NCI-H2081 treated with DMSO at 0.1 percent for 48 hours (cell line): ENCODE measurements at regions not wholly inside any gene's neighbourhood (a gene's known extent, or its start where the extent isn't known, plus 50 kb on each side); places are given as distances from the start of the nearest gene placed in this dataset.

ENCODE experiments used
- DNase-seq: peaks from one replicate; lab custom pipeline; 2025; lab: John Stamatoyannopoulos, UW

DNA sequence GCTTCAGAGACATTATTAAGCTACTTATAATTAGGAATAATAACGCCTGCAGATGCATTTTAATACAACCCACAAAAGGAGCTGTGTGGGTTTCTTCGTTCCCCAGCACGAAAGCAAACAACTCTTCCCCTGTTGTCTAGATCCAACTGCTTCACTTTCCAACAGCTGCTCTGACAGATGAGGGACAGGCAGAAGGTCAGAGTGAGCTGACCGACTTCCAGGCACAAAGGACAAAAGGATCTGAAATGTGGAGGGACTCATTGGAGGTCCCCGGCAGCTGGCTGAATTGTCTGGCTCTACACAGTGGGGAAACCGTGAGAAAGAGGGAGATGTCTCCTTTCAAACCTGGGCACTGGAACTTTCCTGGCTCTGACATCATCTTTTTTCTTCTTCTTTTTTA lies 79.1 kb upstream of the ALDH1B1 start:
- DNase-seq, result no peak

DNA sequence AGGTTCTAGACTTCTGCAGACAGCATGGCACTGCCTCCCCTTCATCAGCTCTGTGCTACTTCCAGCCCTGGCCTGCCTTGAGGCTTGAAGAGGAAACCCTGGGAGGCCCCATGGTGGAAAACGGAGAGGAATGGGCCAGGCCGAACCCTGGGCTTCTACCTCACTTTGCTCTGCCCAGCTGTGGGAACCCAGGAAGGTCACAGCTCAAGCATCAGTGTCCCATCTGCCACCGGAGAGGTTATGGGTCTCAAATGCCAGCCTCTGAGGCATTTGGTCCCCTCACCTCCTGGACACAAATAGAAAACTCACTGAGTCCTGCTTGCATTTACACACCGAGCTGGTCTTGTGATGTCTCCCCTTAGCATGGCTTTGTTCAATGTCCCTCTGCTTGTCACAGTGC lies 80.1 kb upstream of the ALDH1B1 start:
- no peak for DNase-seq

DNA sequence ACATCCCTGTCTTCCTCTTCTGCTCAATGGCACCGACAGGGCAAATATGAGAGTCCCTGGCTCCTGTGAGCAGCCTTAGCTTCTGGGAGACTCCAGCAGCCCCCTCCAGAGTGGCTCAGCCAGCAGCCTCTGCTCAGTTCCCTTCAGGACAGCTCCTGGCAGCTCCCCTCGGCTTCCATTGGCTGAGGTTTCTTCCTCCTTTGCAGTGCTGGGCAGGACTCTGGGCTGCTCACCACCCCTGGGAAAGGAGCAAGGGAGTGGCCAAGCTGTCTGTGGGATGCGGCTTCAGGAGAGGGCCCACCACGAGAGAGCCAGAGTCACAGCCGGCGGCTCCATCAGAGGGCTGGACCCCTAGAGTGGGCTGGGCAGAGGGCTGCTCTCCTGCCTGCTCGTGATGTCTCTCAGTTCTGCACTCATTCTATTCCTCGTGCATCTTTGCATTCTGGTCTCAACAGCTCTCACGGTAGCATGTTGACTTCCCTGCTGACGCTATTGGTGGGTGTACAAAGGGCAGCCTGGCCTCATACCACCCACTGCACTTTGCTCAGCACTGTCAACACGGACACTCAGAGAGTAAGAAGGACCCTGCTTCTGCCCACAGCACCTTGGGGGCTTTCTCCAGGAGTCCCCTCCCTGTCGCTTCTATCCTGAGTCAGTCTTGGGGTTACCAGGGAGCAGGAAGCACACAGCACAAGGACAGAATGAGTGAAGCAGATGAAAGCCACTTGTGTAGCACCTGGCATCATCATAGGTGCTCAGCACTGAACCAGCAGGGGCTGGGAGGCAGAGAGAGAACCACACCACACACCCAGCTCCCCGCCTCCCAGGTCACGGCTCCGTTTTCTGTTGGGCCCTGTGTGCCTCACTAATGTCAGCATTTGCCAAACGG lies 80.9 kb upstream of the ALDH1B1 start:
- DNase-seq, result no peak

DNA sequence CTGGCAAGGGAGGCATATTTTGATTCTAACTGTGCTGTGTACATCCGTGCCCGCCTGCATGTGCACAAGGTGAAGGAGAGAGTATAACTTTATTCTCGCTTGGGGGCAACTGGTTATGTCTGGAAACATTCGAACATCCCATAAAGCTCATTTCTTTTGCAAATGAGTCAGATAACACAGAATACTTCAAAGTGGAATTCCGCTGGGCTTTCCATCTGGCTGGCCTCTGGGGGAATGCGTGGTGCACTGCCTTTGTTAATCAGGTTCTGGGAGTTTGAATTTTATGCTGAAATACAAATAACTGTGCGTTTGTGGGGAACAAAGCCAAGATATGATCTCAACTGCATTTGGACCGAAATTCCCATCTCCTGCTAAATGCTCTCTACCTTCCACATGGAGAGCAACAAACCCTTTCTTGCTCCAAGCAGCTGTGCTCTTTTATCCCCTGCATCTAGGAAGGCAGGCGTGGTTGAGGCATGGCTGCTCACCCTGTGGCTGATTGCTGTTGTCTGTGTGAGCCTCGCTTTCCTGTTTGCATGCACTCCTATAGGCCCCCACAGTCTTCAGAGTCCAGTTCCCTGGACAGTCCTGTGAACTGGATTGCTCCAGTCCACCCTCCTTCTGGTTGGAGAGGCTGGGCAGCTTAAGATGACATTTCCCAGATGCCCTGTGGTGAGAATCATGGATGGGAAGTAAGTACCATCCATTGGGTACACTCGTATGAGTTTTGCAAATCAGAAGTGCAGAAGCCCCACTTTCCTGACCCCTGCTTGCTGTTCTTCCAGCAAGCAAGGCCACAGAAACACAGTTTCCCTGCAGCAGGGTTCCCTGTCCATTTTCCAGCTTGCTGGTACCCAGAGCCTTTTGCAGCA lies 82.9 kb upstream of the ALDH1B1 start:
- DNase-seq, result no peak

DNA sequence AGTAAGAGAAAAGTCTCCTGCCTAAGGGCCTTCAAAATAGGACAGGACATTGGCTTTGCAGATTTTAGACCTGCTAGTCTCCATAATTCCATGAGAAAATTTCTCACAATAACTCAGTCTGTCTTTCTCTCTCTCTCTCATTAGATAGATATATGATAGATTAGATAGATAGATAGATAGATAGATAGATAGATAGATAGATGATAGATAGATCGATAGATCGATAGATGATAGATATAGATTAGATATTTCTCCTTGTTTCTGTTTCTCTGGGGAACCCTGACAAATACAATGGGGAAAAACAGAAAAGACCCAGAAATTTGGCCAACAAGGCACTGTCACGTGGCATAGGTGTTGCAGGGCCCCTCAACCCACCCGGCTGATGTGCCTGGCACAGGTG lies 84.4 kb upstream of the ALDH1B1 start:
- no peak for DNase-seq

DNA sequence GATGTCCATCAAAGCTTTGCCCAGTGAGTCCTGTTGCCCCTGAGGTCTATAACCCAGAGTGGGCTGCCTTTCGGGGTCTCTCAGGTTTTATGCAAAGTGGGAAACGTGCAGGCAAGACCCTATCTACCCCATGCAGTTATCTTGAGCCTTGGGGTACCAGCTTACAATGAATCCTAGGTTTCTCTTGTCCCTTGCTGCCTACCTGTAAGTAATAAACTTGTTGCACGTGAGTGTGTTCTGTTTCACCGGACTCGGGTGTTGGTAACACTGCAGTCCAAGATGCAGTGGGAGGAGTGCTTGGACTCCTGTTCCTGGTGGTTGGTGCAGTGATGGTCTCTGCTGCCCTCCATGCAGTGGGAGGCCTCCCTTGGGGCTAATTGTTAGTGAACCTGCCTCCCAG lies 85.6 kb upstream of the ALDH1B1 start:
- no peak for DNase-seq

DNA sequence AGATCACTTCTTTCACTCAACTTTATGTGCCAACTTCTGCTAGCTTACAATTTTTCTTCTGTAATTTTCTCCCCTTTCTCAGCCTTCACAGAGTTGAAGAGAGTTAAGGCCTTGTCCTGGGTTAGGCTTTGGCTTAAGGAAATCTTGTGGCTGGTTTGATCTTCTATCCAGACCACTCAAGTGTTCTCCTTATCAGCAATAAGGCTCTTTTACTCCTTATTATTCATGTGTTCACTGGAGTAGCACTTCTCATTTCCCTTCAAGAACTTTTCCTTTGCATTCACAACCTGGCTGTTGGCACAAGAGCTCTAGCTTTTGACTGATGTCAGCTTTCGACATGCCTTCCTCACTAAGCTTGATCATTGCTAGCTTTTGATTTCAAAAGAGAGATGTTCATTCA lies 86.9 kb upstream of the ALDH1B1 start:
- no peak for DNase-seq

DNA sequence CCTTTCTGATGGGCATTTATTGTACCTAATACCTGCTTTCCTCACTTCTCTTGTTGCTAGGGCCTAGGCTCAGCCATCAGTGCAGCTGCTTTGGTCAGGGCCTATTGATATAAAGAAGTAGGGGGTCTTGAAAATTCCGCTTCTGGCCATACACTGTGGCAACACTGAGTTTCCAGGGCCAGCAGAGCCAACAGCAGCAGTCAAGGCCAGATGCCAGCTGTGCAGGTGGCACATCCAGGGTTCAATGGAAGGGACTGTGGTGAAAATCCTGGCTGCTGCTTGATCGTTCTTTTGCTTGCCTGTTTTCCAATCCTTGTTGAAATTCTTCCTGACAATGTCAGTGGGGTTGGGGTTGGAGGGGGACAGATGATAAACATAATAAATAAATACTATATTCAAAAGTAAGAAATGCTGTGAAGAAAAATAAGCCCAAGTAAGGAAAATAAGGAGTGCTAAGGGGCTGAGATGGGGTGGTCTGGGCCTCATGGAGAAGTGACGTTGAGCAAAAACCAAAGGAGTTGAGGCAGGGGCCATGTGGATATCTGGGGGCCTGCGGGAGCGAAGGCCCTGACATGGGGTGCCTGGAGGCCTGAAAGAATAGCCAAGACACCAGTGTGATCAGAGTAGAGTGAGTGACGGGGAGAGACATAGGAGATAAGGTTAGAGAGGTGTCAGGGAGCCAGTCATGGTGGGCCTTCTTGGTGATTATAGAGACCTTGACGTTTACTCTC lies 91.0 kb upstream of the ALDH1B1 start:
- no peak for DNase-seq

DNA sequence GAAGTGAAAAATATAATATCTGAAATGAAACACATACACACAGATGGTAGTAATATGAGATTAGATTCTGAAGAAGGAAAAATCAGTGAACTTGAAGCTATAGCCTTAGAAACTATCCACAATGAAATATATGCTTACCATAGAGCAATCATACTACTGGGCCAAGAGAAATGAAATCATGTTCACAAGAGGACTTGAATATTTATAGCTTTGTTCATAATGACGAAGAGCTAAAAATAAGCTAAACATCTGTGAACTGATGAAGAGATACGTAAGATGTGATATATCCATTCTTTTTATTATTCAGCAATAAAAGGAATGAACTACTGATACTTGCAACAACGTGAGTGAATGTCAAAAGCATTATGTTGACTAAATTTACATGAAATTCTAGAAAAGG lies 92.6 kb upstream of the ALDH1B1 start:
- no peak for DNase-seq

DNA sequence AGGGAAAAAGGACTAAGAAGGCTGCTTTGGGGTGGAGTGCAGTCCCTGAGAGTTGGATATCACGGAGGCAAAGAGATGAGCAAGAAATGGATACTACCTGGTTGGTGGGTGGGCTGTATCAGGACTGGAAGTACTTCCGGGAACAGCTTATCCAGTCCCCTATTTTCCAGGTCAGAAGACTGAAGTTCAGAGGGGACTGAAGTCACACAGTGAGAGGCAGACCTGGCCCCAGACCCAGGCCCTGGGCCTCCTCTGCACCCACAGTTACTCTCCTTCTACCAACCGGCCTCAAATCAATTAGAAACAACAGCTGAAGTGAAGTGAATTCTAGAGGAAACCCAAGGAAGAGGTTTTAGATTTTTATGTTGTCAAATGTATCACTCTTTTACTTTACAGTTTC lies 93.6 kb upstream of the ALDH1B1 start:
- no peak for DNase-seq

DNA sequence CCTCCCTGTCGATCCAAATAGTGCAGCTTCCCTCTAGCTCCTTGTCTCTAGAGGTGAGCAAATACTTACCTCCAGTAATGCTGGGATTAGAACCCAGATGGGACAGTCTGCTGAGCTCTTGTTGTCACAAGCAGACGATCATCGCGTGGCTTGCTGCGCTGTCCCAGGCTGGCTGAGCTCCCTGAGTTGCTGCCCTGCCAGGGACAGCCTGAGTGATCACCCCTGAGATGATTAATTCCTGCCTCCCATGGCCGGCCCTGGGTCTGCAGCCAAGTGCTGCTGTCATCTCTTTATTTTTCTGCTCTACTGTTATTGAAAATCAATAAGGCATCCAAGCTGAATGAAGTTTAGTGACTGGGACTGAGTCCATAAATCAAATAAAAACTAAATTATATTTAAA lies 94.0 kb upstream of the ALDH1B1 start:
- no peak for DNase-seq

DNA sequence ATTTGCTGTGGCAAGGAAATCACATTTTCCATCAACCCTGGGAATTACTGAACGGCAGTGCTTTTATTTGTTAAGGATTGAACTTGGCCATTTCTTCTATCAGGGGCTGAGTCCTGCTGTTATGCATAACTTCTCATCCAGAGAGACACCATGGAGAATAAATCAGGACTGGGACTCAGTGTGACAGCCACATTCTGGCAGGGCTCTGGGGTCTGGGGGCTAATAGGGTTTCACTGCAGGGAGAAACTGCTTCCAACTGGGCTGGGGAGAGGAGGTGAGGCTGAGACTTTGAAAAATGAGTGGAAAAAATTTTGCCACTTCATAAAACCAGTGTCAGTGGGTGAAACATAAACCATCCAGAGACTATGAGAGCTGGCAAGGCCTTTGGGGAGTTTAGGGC lies 95.7 kb upstream of the ALDH1B1 start:
- no peak for DNase-seq

DNA sequence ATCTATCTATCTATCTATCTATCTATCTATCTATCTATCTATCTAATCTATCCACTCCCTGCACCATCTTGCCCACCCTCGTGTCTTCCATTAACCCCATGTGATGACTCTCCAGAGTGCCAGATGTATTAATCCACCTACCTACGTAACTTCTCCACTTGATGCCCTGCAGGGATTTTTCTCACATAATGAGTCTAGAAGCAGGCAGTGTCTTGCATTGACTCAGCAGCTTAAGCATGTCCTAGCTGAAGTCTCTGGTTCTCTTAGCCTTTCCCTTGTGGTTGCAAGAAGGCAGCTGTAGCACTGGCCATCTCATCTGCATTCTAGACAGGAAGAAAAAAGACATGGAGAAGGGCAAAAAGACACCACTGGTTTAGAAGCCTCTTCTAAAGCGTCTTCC lies 96.7 kb upstream of the ALDH1B1 start:
- DNase-seq, result no peak

DNA sequence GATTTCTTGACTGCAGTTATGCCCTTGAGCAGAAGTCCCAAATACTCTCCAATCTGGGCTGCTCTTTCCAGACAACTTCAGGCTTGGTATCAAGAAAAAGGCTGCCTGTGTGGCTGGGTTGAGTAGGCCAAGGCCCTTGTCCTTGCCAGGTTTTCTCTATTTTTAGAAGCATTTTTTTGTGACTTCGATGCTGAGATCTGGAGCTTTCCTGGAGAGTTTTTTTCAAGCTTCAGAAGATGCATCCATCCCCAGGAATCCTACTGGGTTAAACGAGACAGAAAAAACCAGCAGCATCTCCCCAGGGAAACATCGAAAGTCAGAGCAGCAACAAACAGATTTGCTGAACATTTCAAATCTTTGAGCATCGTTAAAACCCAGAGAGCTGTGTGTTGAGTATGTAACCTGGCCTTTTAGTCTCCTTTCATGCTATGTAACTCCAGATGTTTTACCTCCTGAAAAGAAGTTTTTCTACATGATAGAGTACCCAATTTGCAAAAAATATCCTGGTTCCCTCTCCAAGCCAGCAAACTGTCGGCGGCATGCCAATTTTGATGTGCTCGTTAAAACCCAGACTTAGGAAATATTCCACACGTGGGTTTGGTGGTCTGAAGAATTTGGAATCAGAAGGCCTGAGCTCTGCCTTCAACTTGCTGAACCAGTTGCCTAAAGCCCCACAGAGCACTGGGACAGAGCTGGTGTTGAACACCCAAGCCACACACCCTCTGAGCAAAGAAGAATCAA lies 98.1 kb upstream of the ALDH1B1 start:
- DNase-seq, result no peak

DNA sequence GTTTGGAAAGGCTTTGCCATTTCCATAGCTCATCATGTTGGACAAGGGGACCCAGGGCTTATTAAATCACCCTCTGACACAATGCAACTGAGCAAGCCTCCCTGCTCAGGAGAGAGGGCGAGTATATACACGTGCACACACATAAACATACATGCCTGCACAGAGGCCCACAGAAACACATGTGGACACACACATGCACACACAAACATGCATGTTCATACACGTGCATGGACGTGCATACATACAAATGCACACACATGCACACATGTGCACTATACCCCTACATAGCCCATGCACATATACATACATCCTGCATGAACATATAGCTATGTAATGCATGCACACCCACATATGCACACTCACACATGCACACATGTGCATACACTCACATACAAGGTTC lies 99.5 kb upstream of the ALDH1B1 start:
- DNase-seq, result no peak

DNA sequence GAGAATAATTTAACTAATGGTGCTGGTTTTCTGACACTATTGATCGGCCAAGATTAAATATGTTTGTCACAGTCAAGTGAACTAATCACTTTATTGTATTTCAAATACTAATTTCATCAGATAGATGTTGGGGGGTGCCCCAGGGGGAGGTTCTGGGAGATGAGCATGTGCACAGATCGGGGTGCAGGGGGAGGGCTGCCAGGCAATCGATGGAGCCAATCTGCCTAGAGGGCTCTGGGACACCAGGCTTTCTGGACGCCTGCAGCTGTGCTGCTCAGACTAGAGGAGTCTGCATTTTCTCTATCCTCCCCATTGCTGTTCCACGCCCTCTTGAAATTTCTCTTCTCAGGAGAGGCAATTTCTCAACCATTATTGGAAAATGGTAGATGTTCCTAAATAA lies 100.0 kb upstream of the ALDH1B1 start:
- DNase-seq, result no peak

DNA sequence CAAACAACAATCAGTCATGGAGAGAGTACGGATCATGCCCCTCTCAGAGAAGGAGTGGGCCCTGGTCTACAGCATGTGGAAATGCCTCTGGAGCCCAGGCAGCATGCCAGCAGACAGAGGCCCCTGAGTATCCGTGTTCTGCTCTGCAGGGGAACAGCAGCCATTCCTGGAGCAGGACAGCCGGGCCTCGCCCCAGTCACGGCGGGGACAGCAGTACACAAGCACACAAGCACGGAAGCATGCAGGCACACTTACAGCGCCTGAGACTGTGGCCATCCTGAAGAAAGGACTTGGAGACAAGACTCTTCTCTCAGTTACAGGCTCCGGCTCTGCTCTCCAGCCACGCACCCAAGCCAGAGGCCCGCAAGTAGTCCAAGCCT lies 102.6 kb upstream of the ALDH1B1 start:
- DNase-seq, result no peak

DNA sequence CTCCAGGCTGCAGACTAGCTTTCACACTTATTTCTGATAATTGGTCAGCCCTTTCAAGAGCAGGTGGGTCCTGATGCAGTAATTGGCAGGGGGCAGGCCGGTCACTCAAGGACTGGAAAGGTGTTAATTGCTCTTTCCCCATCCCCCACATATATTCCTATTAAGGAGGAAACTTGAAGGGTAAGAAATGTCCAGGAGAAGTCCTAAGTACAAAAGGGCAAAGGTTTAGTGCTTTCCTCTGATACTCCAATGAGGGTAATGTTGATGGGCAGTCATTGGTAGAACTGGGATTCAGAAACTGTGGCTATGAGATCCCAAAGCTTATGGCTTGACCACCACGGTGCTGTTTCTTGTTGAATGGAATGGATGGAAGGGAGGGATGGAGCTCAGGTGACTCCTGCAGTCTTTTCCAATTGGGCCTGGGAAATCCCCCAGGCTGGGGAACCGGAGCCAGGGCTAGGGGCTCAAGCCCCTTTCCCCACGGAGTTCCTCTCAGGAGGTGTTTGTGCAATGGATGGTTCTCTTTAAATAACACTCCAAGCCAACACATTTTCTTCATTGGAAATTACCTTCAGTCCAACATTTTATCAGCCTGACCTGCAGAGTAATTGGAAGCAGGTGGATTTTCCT lies 103.2 kb upstream of the ALDH1B1 start:
- DNase-seq, result no peak

DNA sequence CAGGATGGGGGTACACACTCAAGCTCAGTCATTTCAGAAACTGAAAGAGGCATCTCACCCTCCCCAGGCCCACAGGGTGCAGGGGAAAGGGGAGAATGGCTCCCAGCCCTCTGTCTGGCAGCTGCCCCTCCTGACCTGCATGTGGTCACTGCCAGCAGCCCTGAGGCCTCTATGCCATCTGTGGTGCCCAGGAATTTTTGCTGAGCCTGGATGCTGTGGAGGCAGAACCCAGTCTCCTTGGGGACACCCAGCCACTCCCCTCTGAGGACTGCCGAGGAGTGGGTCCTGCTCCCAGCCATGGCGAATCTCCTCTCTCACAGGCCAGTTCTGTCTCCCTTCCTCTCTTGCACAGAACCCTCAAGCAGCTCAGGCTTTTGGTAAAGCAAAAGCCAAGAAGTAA lies 104.0 kb upstream of the ALDH1B1 start:
- DNase-seq, result no peak

DNA sequence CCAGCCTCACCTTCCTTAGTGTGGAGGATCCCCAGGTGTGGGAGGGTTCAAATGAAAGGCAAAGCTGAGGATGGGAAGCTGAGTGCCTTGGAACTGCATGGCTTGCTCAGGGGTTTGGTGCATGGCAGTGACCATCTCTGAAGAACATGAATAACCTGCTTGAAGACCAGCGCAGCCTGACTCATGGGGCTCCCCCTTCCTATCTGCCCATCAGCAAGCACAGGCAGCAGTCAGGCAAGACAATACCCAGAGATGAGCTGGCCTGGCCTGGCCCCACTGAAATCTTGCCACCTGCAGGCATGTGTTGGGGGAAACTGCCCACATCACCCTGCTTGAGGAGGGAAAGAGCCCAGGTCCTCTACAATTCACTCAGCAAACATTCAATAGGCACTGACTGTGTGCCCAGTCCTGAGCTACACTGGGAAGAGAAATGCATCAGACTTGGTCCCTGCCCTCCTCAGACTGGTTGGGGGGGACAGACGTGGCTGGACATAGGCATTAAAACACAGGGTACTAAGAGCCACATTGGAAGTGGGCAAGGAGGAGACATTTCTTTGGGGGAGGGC lies 105.0 kb upstream of the ALDH1B1 start:
- DNase-seq, result no peak

DNA sequence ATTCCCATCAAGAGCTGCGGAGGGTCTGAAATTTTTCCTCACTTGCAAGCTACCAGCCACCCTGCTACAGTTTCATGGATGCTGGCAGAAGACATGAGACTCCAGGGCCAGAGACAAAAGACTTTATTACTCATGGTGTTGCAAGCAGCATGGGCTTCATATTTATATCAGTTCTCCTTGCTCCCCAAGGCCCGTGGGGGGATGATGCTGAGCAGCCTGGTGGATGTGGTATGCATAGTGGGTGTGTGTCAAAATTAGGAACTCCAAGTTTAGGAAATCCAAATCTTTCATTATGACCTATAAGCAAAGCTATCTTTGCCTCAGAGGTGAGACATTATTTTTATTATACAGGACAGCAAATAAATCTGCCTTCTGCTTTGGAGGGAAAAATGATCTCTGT lies 105.7 kb upstream of the ALDH1B1 start:
- DNase-seq, result no peak
